ENCODE measurements at regions not wholly inside any gene's neighbourhood (a gene's known extent, or its start where the extent isn't known, plus 50 kb on each side); places are given as distances from the start of the nearest gene placed in this dataset.

- no peaks in the 10 kb centered on the region for H3K4me1 ChIP-seq (ENCODE audit: insufficient read depth, low read length, severe bottlenecking)
- no peak overlapping the region for H3K4me3 ChIP-seq (ENCODE audit: low read depth, low read length, poor library complexity, severe bottlenecking)
- no peaks in the 10 kb centered on the region for H3K27me3 ChIP-seq (ENCODE audit: insufficient read depth, low read length)
- no peaks in the 10 kb centered on the region for H4K20me1 ChIP-seq (ENCODE audit: insufficient read depth, low read length)
- no peak overlapping the region for H3K9ac ChIP-seq (ENCODE audit: low read length)
- no peaks in the 10 kb centered on the region for H3K36me3 ChIP-seq (ENCODE audit: insufficient read depth, low read length)
- H2AFZ ChIP-seq (ENCODE audit: low read length): no peak overlapping the region
- no peaks in the 10 kb centered on the region for H3F3A ChIP-seq (ENCODE audit: insufficient read depth, low read length)
- TF ChIP-seq EZH2 (IDR thresholded peaks at IDR 0.05; ENCODE audit: borderline replicate concordance, low read length): no peak
- H3K9me2 ChIP-seq (ENCODE audit: low read depth, low read length): no peaks in the 10 kb centered on the region
- no peak overlapping the region for H3K4me2 ChIP-seq (ENCODE audit: low read length)
- no peaks in the 10 kb centered on the region for H3K79me2 ChIP-seq (ENCODE audit: insufficient read depth, low read length)
- H3K9me3 ChIP-seq (ENCODE audit: low read length): no peaks in the 10 kb centered on the region
- no peak overlapping the region for H3K27ac ChIP-seq (ENCODE audit: low read depth, low read length, poor library complexity, severe bottlenecking)
Measured at GRCh38 chr13:78958006-78958405, 299.1 kb upstream of the OBI1 start.

- no peaks in the 10 kb centered on the region for H3K27me3 ChIP-seq (ENCODE audit: insufficient read depth, low read length)
- no peaks in the 10 kb centered on the region for H3K79me2 ChIP-seq (ENCODE audit: insufficient read depth, low read length)
- no peaks in the 10 kb centered on the region for H3K4me1 ChIP-seq (ENCODE audit: insufficient read depth, low read length, severe bottlenecking)
- H2AFZ ChIP-seq (ENCODE audit: low read length): no peak overlapping the region
- H3K4me2 ChIP-seq (ENCODE audit: low read length): no peak overlapping the region
- TF ChIP-seq EZH2 (IDR thresholded peaks at IDR 0.05; ENCODE audit: borderline replicate concordance, low read length) (no peak), CTCF (IDR thresholded peaks at IDR 0.05; ENCODE audit: low read length) (no peak)
- H4K20me1 ChIP-seq (ENCODE audit: insufficient read depth, low read length): no peaks in the 10 kb centered on the region
- H3K9me3 ChIP-seq (ENCODE audit: low read length): no peaks in the 10 kb centered on the region
- no peaks in the 10 kb centered on the region for H3F3A ChIP-seq (ENCODE audit: insufficient read depth, low read length)
- H3K27ac ChIP-seq (ENCODE audit: low read depth, low read length, poor library complexity, severe bottlenecking): no peak overlapping the region
- no peaks in the 10 kb centered on the region for H3K9me2 ChIP-seq (ENCODE audit: low read depth, low read length)
- no peak overlapping the region for H3K4me3 ChIP-seq (ENCODE audit: low read depth, low read length, poor library complexity, severe bottlenecking)
- no peak overlapping the region for H3K9ac ChIP-seq (ENCODE audit: low read length)
- no peaks in the 10 kb centered on the region for H3K36me3 ChIP-seq (ENCODE audit: insufficient read depth, low read length)
Measured at GRCh38 chr13:78940455-78941130, 281.6 kb upstream of the OBI1 start.

- H3K4me1 ChIP-seq (ENCODE audit: insufficient read depth, low read length, severe bottlenecking): no peaks in the 10 kb centered on the region
- H3K9me2 ChIP-seq (ENCODE audit: low read depth, low read length): no peaks in the 10 kb centered on the region
- no peak overlapping the region for H3K4me2 ChIP-seq (ENCODE audit: low read length)
- H3K79me2 ChIP-seq (ENCODE audit: insufficient read depth, low read length): no peaks in the 10 kb centered on the region
- H3K4me3 ChIP-seq (ENCODE audit: low read depth, low read length, poor library complexity, severe bottlenecking): no peak overlapping the region
- H3K9me3 ChIP-seq (ENCODE audit: low read length): no peaks in the 10 kb centered on the region
- TF ChIP-seq CTCF (IDR thresholded peaks at IDR 0.05; ENCODE audit: low read length) (no peak), EZH2 (IDR thresholded peaks at IDR 0.05; ENCODE audit: borderline replicate concordance, low read length) (no peak)
- H3K27ac ChIP-seq (ENCODE audit: low read depth, low read length, poor library complexity, severe bottlenecking): no peak overlapping the region
- no peak overlapping the region for H2AFZ ChIP-seq (ENCODE audit: low read length)
- no peaks in the 10 kb centered on the region for H3K27me3 ChIP-seq (ENCODE audit: insufficient read depth, low read length)
- no peaks in the 10 kb centered on the region for H3K36me3 ChIP-seq (ENCODE audit: insufficient read depth, low read length)
- H3F3A ChIP-seq (ENCODE audit: insufficient read depth, low read length): no peaks in the 10 kb centered on the region
- H3K9ac ChIP-seq (ENCODE audit: low read length): no peak overlapping the region
- H4K20me1 ChIP-seq (ENCODE audit: insufficient read depth, low read length): no peaks in the 10 kb centered on the region
Measured at GRCh38 chr13:78934336-78934735, 275.4 kb upstream of the OBI1 start.

- Histone ChIP-seq H3K9me2 (ENCODE audit: low read depth, low read length) (no peaks in the 10 kb centered on the region), H3K36me3 (ENCODE audit: insufficient read depth, low read length) (no peaks in the 10 kb centered on the region), H3F3A (ENCODE audit: insufficient read depth, low read length) (no peaks in the 10 kb centered on the region), H3K27me3 (ENCODE audit: insufficient read depth, low read length) (no peaks in the 10 kb centered on the region), H3K9ac (ENCODE audit: low read length) (no peak overlapping the region), H3K27ac (ENCODE audit: low read depth, low read length, poor library complexity, severe bottlenecking) (no peak overlapping the region), H3K4me2 (ENCODE audit: low read length) (no peak overlapping the region), H3K4me3 (ENCODE audit: low read depth, low read length, poor library complexity, severe bottlenecking) (no peak overlapping the region), H3K4me1 (ENCODE audit: insufficient read depth, low read length, severe bottlenecking) (no peaks in the 10 kb centered on the region), H2AFZ (ENCODE audit: low read length) (no peak overlapping the region), H3K79me2 (ENCODE audit: insufficient read depth, low read length) (no peaks in the 10 kb centered on the region), H4K20me1 (ENCODE audit: insufficient read depth, low read length) (no peaks in the 10 kb centered on the region), H3K9me3 (ENCODE audit: low read length) (no peaks in the 10 kb centered on the region)
- no peak for TF ChIP-seq EZH2 (IDR thresholded peaks at IDR 0.05; ENCODE audit: borderline replicate concordance, low read length)
- TF ChIP-seq CTCF (IDR thresholded peaks at IDR 0.05; ENCODE audit: low read length): no peak
Measured at GRCh38 chr13:78915015-78915414, 256.1 kb upstream of the OBI1 start.
